HL-60 (cell line): ENCODE measurements at regions not wholly inside any gene's neighbourhood (a gene's known extent, or its start where the extent isn't known, plus 50 kb on each side); places are given as distances from the start of the nearest gene placed in this dataset.
"Not testable (repeated sequence)": the region's sequence is repeated elsewhere in the genome, so short reads cannot be mapped to it uniquely, and the experiment has no call there.

Experiments
- CTCF ChIP-seq: IDR thresholded peaks from one replicate; pipeline ENCODE4 v1.5.1; 2011; ENCODE audit warnings: low read length, control low read depth, inconsistent platforms; ENCODE audit not compliant: insufficient read depth
- GABPA ChIP-seq: IDR thresholded peaks from 2 replicates; pipeline ENCODE4 v1.6.1; 2012; ENCODE audit warnings: low read depth
- POLR2AphosphoS5 ChIP-seq: IDR thresholded peaks from 2 replicates; pipeline ENCODE4 v1.6.1; 2012; ENCODE audit warnings: low read depth
- REST ChIP-seq: IDR thresholded peaks from 2 replicates; pipeline ENCODE4 v1.6.1; 2012; ENCODE audit warnings: low read depth; ENCODE audit not compliant: insufficient replicate concordance
- SPI1 ChIP-seq: IDR thresholded peaks from 2 replicates; pipeline ENCODE4 v1.6.1; 2012; ENCODE audit warnings: low read depth, mild to moderate bottlenecking, borderline replicate concordance

- TF ChIP-seq CTCF, REST, POLR2AphosphoS5, GABPA, SPI1: not testable (repeated sequence)
These were observed 246.4 kb upstream of the TCERG1L start for GRCh38 chr10:131557956-131558355.
